SK-N-SH treated with all-trans-retinoic acid at 6 μM for 48 hours (cell line): ENCODE measurements at regions not wholly inside any gene's neighbourhood (a gene's known extent, or its start where the extent isn't known, plus 50 kb on each side); places are given as distances from the start of the nearest gene placed in this dataset.

ENCODE experiments used
- ATAC-seq: fragments of 200-7000 bp; cut with Tn5 transposase; 3 replicates; pipeline ENCODE4 v1.9.1; 2020; ENCODE audit warnings: mild to moderate bottlenecking, moderate library complexity
- ARNTL ChIP-seq: fragments of 450-650 bp; formaldehyde crosslinking; IDR thresholded peaks from 2 replicates; pipeline ENCODE4 v1.5.0; 2020; ENCODE audit warnings: low read depth, mild to moderate bottlenecking, moderate library complexity, borderline replicate concordance
- BACH2 ChIP-seq: fragments of 250-450 bp; sonication (Bioruptor Pico); IDR thresholded peaks from 2 replicates; pipeline ENCODE4 v1.9.0; 2021; ENCODE audit warnings: mild to moderate bottlenecking, borderline replicate concordance
- CSDC2 ChIP-seq: fragments of 250-450 bp; sonication (Bioruptor Pico); IDR thresholded peaks from 2 replicates; pipeline ENCODE4 v1.5.0; 2020; ENCODE audit warnings: mild to moderate bottlenecking, moderate library complexity
- CSRNP3 ChIP-seq: fragments of 250-450 bp; sonication (Bioruptor Pico); IDR thresholded peaks from 2 replicates; pipeline ENCODE4 v1.5.1; 2021; ENCODE audit warnings: mild to moderate bottlenecking, moderate library complexity
- ESRRG ChIP-seq: fragments of 250-450 bp; sonication (Bioruptor Pico); IDR thresholded peaks from 2 replicates; pipeline ENCODE4 v1.6.1; 2021; ENCODE audit warnings: mild to moderate bottlenecking
- GLIS3 ChIP-seq: fragments of 250-450 bp; sonication (Bioruptor Pico); IDR thresholded peaks from 2 replicates; pipeline ENCODE4 v1.5.0; 2020; ENCODE audit warnings: mild to moderate bottlenecking, moderate library complexity
- ISL1 ChIP-seq: fragments of 250-450 bp; sonication (Bioruptor Pico); IDR thresholded peaks from 2 replicates; pipeline ENCODE4 v2.1.2; 2022; ENCODE audit warnings: mild to moderate bottlenecking, moderate library complexity
- OSR1 ChIP-seq: fragments of 250-450 bp; sonication (Bioruptor Pico); IDR thresholded peaks from 2 replicates; pipeline ENCODE4 v1.8.0; 2022; ENCODE audit warnings: moderate library complexity, mild to moderate bottlenecking, inconsistent platforms
- PATZ1 ChIP-seq: fragments of 250-450 bp; sonication (Bioruptor Pico); IDR thresholded peaks from 2 replicates; pipeline ENCODE4 v1.8.0; 2020; ENCODE audit warnings: mild to moderate bottlenecking, moderate library complexity, borderline replicate concordance
- POU6F1 ChIP-seq: fragments of 250-450 bp; sonication (Bioruptor Pico); IDR thresholded peaks from 2 replicates; pipeline ENCODE4 v1.8.0; 2021; ENCODE audit warnings: low read depth, mild to moderate bottlenecking, moderate library complexity, borderline replicate concordance
- PPARA ChIP-seq: fragments of 250-450 bp; sonication (Bioruptor Pico); IDR thresholded peaks from 2 replicates; pipeline ENCODE4 v1.5.0; 2020; ENCODE audit warnings: mild to moderate bottlenecking, borderline replicate concordance
- RARB ChIP-seq: fragments of 250-450 bp; sonication (Bioruptor Pico); IDR thresholded peaks from 2 replicates; pipeline ENCODE4 v1.8.0; 2021; ENCODE audit warnings: mild to moderate bottlenecking, moderate library complexity
- SNAI2 ChIP-seq: fragments of 250-450 bp; sonication (Bioruptor Pico); IDR thresholded peaks from 2 replicates; pipeline ENCODE4 v1.5.0; 2020; ENCODE audit warnings: mild to moderate bottlenecking, moderate library complexity
- TCF4 ChIP-seq: fragments of 250-450 bp; sonication (Bioruptor Pico); IDR thresholded peaks from 2 replicates; pipeline ENCODE4 v1.8.0; 2021; ENCODE audit warnings: mild to moderate bottlenecking, moderate library complexity, borderline replicate concordance
- TOX ChIP-seq: fragments of 250-450 bp; sonication (Bioruptor Pico); IDR thresholded peaks from 2 replicates; pipeline ENCODE4 v1.8.0; 2021; ENCODE audit warnings: mild to moderate bottlenecking, moderate library complexity, borderline replicate concordance
- TSHZ2 ChIP-seq: fragments of 250-450 bp; sonication (Bioruptor Pico); IDR thresholded peaks from 2 replicates; pipeline ENCODE4 v1.5.0; 2020; ENCODE audit warnings: mild to moderate bottlenecking, moderate library complexity
- ZC3H10 ChIP-seq: fragments of 250-450 bp; sonication (Bioruptor Pico); IDR thresholded peaks from 2 replicates; pipeline ENCODE4 v1.5.1; 2021; ENCODE audit warnings: mild to moderate bottlenecking, moderate library complexity
- ZFP3 ChIP-seq: fragments of 250-450 bp; sonication (Bioruptor Pico); IDR thresholded peaks from 2 replicates; pipeline ENCODE4 v1.5.0; 2020; ENCODE audit warnings: mild to moderate bottlenecking, moderate library complexity
- ZFP30 ChIP-seq: fragments of 450-650 bp; formaldehyde crosslinking; IDR thresholded peaks from 2 replicates; pipeline ENCODE4 v1.5.0; 2022; ENCODE audit warnings: mild to moderate bottlenecking, moderate library complexity
- ZNF565 ChIP-seq: fragments of 450-650 bp; formaldehyde crosslinking; conservative IDR thresholded peaks from 2 replicates; pipeline ENCODE4 v1.5.0; 2020; ENCODE audit warnings: low read depth, mild to moderate bottlenecking, moderate library complexity
- ZNF70 ChIP-seq: fragments of 450-650 bp; formaldehyde crosslinking; IDR thresholded peaks from 2 replicates; pipeline ENCODE4 v1.5.0; 2020; ENCODE audit warnings: mild to moderate bottlenecking, moderate library complexity

- no peak for ATAC-seq
- TF ChIP-seq ESRRG (no peak), CSDC2 (no peak), ZNF70 (no peak), TOX (CRISPR knock-in tag) (no peak), ZFP3 (CRISPR knock-in tag) (no peak), ISL1 (CRISPR knock-in tag) (no peak), GLIS3 (CRISPR knock-in tag) (no peak), POU6F1 (no peak), ZC3H10 (CRISPR knock-in tag) (no peak), SNAI2 (no peak), RARB (CRISPR knock-in tag) (no peak), ZNF565 (CRISPR knock-in tag) (no peak), ZFP30 (CRISPR knock-in tag) (no peak), PATZ1 (CRISPR knock-in tag) (no peak)
Observed at GRCh38 chr5:81893961-81894360, 77.9 kb upstream of the ATG10 start.

GRCh38 chr5:81884871-81885270, 87.0 kb upstream of the ATG10 start:
- no peak for TF ChIP-seq BACH2 (CRISPR knock-in tag)
- no peak for TF ChIP-seq CSDC2
- no peak for TF ChIP-seq RARB (CRISPR knock-in tag)
- TF ChIP-seq ESRRG: no peak
- no peak for TF ChIP-seq CSRNP3
- TF ChIP-seq ISL1 (CRISPR knock-in tag): no peak
- TF ChIP-seq PPARA: no peak
- TF ChIP-seq SNAI2: no peak
- TF ChIP-seq TSHZ2: no peak
- TF ChIP-seq ARNTL (CRISPR knock-in tag): no peak
- no peak for TF ChIP-seq PATZ1 (CRISPR knock-in tag)
- TF ChIP-seq TOX (CRISPR knock-in tag): no peak
- no peak for TF ChIP-seq GLIS3 (CRISPR knock-in tag)
- TF ChIP-seq ZC3H10 (CRISPR knock-in tag): no peak
- TF ChIP-seq ZNF70: no peak
- no peak for TF ChIP-seq OSR1 (CRISPR knock-in tag)
- TF ChIP-seq POU6F1: no peak
- TF ChIP-seq TCF4: no peak
- TF ChIP-seq ZFP3 (CRISPR knock-in tag): no peak
- TF ChIP-seq, all 23 proteins: peak for 0
- no peak for ATAC-seq
